RPMI8226 (cell line): ENCODE measurements at regions not wholly inside any gene's neighbourhood (a gene's known extent, or its start where the extent isn't known, plus 50 kb on each side); places are given as distances from the start of the nearest gene placed in this dataset.
A peak's percentile ranks its signal among the peaks of the same experiment; 100 is the strongest.
"Not testable (repeated sequence)": the region's sequence is repeated elsewhere in the genome, so short reads cannot be mapped to it uniquely, and the experiment has no call there.

Experiments used
- DNase-seq: peaks from one replicate; pipeline ENCODE4 v3.0.0-alpha.2; 2015

GRCh38 chr7:125357676-125358455, 428.2 kb upstream of the POT1 start:
- no peak for DNase-seq

DNA sequence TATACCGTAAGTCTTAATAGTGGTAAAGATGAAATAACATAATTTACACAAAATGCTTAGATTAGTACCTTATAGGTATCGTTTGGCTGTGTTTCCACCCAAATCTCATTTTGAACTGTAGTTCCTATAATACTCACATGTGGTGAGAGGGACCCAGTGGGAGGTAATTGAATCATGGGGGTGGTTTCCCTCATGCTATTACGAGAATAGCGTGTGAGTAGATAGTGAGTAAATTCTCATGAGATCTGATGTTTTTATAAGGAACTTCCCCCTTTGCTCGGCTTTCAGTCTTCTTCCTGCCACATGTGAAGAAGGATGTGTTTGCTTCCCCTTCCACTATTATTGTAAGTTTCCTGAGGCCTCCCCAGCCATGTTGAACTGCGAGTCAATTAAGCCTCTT, 426.3 kb upstream of the POT1 start:
- DNase-seq, result no peak

DNA sequence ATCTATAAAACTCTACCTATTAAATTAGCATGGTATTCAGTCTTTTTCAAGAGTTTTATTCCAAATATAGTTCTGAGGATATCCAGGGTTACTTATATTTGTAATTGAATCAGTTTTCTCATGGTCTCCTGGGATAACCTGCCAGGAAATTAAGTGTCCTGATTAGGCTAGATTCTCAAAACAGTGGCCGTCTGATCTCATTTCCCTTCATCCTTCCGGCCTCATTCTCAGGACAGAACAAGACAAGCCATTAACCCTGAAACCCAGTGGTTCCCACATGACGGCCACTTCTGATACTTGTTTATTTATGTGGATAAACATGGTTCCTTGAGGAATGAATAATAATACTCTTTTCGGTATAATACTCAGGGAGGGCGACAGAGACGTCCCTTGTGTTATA, 417.6 kb upstream of the POT1 start:
- no peak for DNase-seq

GRCh38 chr7:125338110-125338509, 408.5 kb upstream of the POT1 start:
- DNase-seq, result no peak

GRCh38 chr7:125336326-125336725, 406.7 kb upstream of the POT1 start:
- no peak for DNase-seq

GRCh38 chr7:125326666-125327255, 397.1 kb upstream of the POT1 start:
- DNase-seq, result no peak

- peak; percentile 14 for DNase-seq
Measured at GRCh38 chr7:125316466-125316865, 386.8 kb upstream of the POT1 start.

GRCh38 chr7:125299003-125299765, 369.6 kb upstream of the POT1 start:
- DNase-seq, result no peak

GRCh38 chr7:125279961-125280360, 350.3 kb upstream of the POT1 start:
- no peak for DNase-seq

GRCh38 chr7:125278318-125278717, 348.7 kb upstream of the POT1 start:
- DNase-seq, result no peak

GRCh38 chr7:125274742-125275141, 345.1 kb upstream of the POT1 start:
- DNase-seq, result not testable (repeated sequence)

- DNase-seq, result not testable (repeated sequence)
Measured at GRCh38 chr7:125264174-125264856, 334.7 kb upstream of the POT1 start.

GRCh38 chr7:125258876-125259417, 329.3 kb upstream of the POT1 start:
- not testable (repeated sequence) for DNase-seq

GRCh38 chr7:125257617-125258016, 328.0 kb upstream of the POT1 start:
- no peak for DNase-seq

GRCh38 chr7:125256446-125256845, 326.8 kb upstream of the POT1 start:
- DNase-seq, result no peak

GRCh38 chr7:125255810-125256209, 326.2 kb upstream of the POT1 start:
- peak; percentile 41 for DNase-seq

GRCh38 chr7:125254566-125254965, 324.9 kb upstream of the POT1 start:
- no peak for DNase-seq

GRCh38 chr7:125253452-125254190, 324.0 kb upstream of the POT1 start:
- no peak for DNase-seq

DNA sequence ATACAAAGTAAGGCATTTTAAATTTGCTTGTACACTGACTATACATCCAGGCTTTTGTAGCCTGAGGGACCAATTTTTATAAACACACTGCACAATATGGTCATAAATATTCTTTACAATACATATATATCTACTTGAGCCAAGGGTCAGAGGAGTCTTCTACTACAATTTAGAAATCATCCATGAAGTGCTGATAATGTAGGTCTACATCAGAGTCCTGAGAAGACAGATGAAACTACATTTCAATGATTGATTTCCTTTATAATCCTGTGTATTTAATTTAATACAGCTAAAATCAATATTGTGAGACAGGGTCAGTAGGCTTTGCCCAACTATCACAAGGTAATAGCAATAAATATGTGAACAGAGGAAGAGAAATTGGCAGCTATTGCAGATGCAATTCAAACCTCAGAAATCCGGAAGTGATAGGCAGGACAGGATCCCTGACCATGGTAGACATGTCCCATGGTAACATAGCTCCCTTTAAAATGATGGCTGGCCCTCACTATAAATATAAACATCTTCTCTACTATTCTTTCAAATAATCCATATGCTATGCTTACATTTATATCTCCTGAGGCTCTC, 318.0 kb upstream of the POT1 start:
- DNase-seq, result no peak

GRCh38 chr7:125246706-125247105, 317.1 kb upstream of the POT1 start:
- no peak for DNase-seq

DNA sequence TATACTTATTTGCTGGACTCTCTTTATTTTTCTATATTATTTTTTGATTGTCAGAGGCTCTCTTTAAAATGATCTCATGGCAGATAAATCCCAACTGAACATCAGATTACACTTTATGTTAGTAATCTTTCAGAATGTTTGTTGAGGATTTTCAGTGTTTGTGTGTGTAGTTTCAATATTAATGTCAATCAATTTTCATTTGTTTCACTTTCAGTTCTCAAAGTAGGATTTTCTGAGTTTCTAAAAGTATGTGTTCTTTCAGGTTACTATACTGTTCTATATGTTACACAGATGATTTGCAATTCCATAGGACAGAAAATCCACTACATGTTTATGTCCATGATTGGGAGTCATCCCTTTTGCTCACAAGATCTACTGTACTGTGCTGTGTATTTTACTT, 311.9 kb upstream of the POT1 start:
- no peak for DNase-seq

DNA sequence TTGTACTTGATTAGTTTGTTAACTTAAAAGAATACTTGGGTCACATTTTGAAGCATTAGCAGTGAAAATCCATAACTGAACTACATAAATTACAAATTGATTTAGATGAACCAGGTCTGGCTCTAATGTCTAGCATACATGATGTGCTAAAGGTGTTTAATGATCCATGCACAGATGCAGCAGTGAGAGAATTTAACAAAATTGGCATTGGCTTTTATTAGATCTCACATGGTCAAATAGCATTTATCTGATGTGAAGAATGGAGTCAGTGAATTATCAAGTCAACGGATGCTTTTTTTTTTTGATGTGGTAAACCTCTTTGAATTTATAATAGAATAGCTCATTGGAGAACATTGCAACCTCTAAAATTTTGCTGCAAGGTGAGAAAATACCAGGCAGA, 293.0 kb upstream of the POT1 start:
- DNase-seq, result no peak
